CD1c-positive myeloid dendritic cell (primary cell): ENCODE measurements at regions not wholly inside any gene's neighbourhood (a gene's known extent, or its start where the extent isn't known, plus 50 kb on each side); places are given as distances from the start of the nearest gene placed in this dataset.
"Not testable (repeated sequence)": the region's sequence is repeated elsewhere in the genome, so short reads cannot be mapped to it uniquely, and the experiment has no call there.

ENCODE experiments used
- DNase-seq: peaks from one replicate; pipeline ENCODE4 v3.0.0-alpha.2; 2016; ENCODE audit errors: extremely low spot score

- DNase-seq, result not testable (repeated sequence)
Measured at GRCh38 chr13:16050055-16050454, 3131.6 kb downstream of the TUBA3C start.

- peak; percentile 0 for DNase-seq
Measured at GRCh38 chr13:16017494-16018009, 3164.1 kb downstream of the TUBA3C start.

- DNase-seq, result peak; percentile 1
Measured at GRCh38 chr13:16008271-16008670, 3173.4 kb downstream of the TUBA3C start.
